ENCODE measurements at regions not wholly inside any gene's neighbourhood (a gene's known extent, or its start where the extent isn't known, plus 50 kb on each side); places are given as distances from the start of the nearest gene placed in this dataset.
"Not testable (repeated sequence)": the region's sequence is repeated elsewhere in the genome, so short reads cannot be mapped to it uniquely, and the experiment has no call there.

DNA sequence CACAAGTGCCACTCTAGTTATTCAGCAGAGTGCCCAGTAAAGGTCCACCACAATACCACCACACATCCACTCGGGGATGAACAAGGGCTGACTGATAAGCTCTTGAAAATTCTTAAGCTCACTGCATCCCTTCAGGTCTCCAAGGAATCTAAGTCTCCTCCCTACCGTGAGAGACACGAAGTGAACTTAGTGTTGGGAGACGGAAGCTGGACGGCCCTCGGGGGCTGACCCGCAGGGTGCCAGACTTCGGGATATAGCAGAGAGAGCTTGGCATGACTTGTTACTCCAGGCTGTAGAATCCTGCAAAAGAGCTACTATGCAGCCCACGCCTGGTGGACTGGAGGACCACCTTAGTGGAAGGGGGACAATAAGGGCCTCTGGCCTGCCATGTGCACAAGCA lies 75.1 kb downstream of the LYZL1 start:
- not testable (repeated sequence) for DNase-seq (ENCODE audit: low spot score)

DNA sequence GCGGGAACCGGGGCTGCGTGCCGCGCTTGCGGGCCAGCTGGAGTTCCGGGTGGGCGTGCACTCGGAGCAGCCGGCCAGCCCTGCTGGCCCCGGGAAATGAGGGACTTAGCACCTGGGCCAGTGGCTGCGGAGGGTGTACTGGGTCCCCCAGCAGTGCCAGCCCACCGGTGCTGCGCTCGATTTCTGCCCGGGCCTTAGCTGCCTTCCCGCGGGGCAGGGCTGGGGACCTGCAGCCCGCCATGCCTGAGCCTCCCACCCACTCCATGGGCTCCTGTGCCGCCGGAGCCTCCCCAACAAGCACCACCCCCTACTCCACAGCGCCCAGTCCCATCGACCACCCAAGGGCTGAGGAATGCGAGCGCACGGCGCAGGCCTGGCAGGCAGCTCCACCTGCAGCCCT lies 77.3 kb downstream of the LYZL1 start:
- DNase-seq (ENCODE audit: low spot score): not testable (repeated sequence)

DNA sequence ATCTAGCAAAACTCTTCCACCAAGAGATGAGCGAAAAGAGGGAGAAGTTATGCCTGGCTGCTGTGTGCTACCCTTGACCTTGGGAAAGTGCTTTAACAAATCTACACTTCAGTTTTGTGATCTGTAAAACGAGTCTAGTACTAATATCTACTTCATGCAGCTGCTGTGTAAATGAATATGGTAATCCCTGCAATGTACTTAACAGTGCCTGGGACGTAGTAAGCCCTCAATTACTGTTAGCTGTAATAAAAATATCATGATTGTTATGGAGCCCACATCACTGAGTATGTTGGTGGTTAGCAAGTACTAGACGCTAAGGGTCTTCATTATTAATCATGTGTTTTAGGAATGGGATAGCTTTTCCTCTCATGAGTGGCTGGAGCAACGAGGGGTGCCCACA lies 80.5 kb downstream of the LYZL1 start:
- DNase-seq (ENCODE audit: low spot score): no peak

DNA sequence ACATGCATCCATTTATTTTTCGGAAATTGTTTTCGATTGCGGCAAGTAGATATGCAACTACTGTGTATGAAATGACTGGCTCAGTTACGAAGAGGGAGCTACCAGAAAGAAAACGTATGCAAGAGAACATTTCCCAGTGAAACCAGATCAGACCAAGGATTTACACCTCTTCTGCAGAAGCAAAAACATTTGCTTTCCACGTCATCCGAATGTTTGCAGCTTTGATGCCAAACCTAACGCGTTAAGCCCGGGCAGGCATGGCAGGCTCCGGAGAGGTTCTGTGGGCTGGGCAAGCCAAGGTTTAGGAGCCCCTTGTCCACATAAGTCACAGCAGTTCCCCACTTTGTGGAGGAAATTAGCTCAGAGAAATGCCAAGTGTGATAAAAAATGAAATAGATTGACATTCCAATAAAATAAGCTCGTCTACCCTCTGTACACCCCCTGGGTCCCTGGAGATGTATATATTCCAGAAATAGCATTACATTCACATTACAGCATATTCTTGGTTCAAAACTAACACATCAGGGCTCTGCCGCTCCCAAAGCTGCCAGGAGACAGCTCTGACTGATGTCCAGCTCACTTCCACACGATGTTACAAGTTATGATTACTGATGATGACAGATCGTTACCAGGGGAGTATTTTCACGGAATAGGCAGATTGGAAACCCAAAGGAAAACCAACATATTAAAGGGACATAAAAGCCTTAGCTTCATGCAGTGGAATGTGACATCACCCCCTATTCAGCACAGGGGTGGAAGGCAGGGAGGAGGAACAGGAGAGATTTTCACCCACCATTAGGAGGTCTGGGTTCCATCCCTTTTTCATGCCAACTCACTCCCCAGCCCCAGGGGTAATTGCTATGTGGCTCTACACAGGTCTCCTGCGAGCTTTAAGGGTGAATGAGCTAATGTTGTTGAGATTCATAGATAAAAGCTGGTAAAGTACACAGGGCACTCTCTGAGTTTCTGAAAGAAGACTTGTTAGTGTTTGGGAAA lies 81.5 kb downstream of the LYZL1 start:
- DNase-seq (ENCODE audit: low spot score): no peak

DNA sequence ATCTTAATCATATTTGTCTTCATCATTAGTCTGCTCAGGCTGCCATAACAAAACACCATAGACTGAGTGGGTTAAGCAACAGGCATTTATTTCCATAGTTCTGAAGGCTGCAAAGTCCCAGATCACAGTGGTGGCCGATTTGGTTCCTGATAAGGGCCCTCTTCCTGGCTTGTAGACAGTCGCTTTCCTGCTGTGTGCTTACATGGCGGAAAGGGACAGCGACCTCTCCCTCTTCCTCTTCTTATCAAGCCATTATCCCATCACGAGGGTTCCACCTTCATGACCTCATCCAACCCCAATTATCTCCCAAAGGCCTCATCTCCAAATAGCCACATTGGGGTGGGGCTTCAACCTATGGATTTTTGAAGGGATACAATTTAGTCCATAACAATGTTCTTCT lies 84.0 kb downstream of the LYZL1 start:
- DNase-seq (ENCODE audit: low spot score): no peak

DNA sequence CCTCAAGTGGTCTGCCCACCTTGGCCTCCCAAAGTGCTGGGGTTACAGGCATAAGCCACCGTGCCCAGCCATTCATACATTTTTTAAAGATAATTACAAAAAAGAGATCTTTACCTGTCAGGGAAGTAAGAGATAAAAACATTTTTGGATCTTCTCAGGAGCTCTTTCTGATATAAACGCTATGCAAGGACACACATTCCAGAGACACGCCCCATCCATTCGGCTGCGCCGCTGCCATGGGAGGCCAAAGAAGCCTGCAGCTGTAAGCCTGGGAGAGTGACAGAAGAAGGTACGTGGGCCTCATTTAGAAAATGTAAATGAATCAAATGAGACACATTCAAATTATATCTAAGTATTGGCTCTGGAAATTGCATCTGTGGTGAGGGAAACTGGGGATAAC lies 85.3 kb downstream of the LYZL1 start:
- DNase-seq (ENCODE audit: low spot score): no peak

DNA sequence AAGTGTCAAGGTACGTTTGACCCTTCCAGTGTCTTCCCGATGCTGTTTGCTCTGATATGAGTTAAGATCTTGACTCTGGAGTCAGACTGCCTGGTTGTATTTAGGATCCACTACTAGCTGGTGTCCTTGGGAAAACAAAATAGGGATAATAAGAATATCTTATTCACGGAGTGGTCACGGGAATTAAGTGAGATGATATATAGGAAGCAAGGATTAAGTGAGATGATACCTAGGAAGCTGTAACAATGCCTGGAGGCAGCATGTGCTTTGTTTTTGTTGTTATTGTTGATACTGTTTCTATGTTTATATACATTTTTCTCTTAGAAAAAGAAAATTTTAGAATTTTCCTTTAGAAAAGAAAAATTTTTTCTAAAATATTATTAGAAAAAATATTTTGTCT lies 87.0 kb downstream of the LYZL1 start:
- no peak for DNase-seq (ENCODE audit: low spot score)

DNA sequence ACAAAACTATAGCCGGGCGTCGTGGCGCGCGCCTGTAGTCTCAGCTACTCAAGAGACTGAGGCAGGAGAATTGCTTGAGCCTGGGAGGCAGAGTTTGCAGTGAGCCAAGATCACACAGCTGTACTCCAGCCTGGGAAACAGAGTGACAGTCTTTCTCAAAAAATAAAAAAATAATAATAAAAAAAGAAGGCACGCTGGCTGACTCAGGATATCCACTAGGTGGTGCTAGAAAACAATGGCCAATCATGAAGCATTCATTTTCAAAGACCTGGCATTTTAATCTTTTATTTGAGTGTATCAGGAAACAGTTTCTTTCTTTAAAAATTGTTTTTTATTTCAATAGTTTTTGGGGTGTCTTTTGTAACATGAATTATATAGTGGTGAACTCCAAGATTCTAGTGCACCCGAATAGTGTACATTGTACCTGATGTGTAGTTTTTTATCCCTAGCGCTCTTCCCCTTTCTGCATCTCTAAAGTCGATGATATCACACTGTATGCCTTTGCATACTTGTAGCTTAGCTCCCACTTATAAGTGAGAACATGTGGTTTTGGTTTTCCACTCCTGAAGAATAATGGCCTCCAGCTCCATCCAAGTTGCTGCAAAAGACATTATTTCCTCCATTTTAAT lies 88.6 kb downstream of the LYZL1 start:
- peak; percentile 61 for DNase-seq (ENCODE audit: low spot score)

DNA sequence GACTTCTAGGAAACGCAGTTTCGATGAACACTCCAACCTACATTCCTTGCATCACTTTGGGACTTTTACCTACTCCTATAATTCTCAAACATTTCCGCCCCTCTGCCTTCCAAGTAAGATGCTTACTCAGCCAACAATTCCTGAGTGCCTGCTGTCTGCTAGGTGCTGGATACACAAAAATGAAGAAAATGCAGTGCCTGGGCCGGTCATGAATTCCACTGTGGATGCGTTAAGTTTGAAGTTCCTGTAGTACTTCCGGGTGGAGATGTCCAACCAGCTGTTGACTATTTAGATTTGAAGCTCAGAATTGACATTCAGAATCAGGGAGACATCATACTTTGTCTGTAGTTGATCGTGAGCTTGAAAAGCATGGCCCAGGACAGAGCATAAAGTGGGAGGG lies 89.2 kb downstream of the LYZL1 start:
- DNase-seq (ENCODE audit: low spot score): no peak

DNA sequence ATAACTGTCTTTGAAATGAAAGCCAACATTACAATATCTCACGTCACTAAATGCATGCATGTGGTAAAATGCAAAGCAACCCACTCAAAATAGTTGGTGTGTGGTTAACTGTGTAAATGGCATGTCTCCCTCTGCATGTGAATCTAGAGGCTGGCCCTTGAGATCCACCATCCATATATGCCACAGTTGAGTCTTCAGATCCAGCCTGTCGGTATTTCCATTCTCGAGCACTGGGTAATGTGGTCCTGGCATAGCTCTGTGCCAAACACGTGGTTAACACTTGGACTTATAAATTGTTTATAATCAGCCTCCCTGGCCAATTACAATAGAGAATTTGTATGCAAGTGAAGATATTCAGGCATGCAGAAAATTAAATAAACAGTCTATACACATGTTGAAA lies 90.3 kb downstream of the LYZL1 start:
- DNase-seq (ENCODE audit: low spot score): no peak

DNA sequence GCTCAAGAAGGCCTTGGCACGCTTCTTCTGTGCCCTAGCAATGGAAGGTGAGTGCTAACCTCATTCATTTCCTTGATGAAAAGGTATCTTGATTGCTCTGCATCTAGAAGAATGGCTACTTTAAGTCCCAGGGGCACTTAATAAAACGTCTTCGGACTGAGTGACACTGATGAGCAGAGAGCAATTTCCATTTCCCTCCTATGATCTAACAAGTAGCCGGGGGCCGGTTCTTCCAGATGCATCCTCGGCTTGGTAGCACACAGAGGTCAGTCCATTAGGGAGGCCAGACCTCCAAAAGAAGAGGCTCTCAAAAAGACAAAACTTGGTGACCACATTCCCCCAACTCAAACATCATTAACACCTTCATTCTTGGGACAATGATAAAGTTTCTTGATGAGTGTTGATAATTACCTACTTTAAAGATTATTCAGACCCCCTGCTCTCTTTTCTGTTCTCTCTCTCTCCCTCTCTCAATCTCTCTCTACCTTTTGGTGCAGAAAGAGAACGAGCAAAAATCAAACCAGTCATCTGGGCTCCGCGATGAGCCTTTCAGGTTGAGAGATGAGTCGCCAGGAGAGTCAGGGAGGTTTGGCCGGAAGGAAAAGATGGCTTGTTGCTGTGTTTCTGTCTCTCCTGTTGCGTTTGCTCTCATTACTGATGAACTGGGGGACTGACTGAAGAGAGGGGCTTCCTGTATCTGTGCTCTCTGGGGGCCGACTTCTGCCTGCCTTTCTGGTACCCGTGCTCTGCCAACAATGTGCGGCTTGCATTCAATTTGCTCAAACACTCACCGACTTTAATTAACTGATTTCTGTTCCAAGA lies 91.1 kb downstream of the LYZL1 start:
- DNase-seq (ENCODE audit: low spot score): not testable (repeated sequence)

DNA sequence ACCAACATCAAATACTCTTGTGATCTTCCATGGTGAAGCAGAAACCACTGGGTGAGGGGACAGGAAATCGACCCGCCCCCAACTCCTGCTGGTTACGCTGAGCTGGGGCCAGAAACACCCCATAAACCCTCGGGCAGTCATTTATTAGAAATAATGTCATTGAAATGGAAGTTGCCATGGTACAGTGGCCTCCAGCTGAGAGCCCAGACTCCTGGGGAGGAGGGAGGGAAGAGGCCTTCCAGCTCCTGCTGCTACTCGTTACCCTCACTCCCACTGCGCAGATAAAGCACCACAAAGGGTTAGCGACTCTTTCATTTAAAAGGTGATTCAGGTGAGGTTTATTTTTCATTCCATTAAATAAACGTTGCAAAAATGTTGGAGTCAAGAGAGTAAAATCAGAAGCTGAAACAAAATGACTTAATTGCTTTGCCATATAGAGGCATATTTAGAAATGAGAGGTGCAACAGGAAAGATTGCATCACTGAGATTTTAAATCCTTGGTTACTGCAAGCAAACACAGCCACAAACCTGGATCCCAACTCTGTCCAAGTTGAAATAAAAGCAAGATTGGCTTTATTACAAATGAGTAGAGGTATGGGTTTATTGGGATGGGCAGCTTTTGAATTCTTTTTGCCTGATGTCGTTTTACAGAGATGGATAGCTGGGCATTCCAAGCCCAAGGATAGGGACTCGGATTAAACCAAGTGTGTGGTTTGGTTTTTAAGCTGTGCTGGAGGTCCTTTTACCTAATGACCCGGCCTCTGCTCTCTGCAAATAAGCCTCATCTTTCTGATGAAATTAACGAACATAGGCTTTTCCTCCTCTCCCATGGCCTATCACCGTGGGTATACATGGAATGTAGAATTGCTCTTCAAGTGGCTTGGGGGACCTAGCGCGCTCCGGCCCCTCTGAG lies 92.0 kb downstream of the LYZL1 start:
- DNase-seq (ENCODE audit: low spot score): not testable (repeated sequence)

DNA sequence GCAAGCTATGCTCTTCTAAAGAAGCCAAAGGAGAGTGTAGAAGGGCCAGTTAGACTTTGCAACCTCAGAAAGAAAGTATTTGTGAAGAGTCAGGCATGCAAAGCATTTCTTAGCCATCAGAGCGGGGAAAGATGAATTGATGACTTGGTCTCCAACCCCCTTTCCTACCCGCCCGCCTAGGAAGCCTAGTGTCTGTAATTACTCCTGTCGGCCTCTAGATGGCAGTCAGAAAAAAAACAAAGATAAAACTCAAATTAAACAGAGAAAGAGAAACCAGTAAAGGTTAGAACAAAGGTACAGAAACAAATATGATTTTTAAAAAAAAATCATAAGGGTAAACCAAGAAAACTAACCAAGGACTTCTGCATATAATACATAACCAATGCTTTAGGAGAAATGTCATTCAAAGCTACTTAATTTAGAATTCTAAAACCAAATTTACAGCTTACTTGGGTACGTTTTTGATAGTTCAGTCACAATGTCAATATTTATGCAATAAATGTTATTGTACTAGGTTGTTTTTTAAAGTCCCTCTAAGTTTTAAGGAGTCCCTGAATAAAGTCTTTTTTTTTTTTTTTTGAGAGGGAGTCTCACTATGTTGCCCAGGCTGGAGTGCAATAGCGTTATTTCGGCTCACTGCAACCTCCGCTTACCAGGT lies 97.6 kb downstream of the LYZL1 start:
- peak; percentile 33 for DNase-seq (ENCODE audit: low spot score)

DNA sequence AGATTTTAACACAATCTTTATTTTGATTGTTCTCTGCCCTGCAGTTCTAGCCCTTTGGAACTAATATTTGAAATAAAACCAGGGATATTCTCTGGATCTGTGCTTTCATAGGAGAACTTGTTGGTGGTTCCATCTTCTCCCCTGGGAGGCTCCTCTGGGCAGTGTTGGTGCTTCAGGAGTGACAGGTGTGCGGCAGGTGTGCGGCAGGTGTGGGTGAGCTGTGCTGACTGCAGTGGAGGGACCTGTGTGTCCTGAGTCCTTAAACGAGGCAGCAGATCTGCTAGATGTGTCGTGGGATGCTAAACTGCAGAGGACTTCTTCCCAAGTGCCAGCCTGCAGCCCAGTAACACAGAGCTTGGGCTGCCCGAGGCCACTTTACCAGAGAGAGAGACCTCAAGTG lies 98.4 kb downstream of the LYZL1 start:
- DNase-seq (ENCODE audit: low spot score): no peak

DNA sequence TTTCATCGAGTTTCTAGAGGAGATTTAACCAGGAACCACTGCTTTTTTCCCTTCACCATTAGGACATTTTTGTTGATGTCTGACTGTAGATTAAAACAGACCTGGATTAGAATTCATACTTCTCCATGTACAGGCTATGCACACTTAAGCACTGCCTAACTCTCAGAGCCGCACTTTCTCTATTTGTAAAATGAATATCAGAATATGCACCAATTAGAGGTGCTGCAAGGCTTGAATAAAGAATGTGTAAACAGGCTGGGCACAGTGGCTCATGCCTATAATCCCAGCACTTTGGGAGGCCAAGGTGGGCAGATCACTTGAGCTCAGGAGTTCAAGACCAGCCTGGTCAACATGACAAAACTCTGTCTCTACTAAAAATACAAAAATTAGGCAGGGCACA lies 99.2 kb downstream of the LYZL1 start:
- DNase-seq (ENCODE audit: low spot score): not testable (repeated sequence)

DNA sequence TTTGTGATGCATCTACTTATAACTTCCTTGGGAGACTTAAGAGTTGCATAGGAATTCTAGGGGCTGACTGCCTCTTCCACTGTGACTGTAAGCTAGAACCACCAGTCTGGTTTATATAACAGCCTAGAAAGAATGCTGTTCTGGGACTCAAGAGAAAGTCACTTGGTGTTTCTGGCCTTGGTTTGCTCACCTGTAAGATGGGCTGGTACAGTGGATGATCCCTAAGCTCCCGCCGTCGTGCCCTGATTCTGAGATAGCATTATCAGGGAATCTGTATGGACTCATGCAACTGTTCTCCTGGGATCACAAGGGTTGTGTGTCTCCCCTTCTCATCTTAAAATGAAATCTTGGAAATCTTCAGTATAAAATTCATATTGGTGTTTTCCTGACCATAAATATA lies 100.6 kb downstream of the LYZL1 start:
- DNase-seq (ENCODE audit: low spot score): no peak

DNA sequence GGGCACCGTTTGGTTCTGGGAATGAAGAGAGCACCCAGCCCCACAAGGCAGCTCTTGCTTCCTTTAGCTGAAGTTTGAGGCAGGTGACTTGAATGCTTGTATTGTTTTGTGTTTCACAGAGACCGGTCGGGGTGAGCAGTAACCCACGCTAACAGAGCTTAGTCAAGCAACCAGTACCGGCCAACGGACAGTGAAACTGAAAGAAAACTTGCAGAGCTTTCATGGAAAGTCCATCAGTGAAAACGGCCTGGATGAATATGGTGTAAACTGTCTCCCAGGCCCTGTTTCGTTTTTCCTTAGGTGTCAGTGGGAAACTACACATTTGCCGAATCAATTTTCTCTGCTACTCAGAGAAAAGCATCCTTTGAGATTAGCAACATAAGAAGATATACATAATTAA lies 101.1 kb downstream of the LYZL1 start:
- DNase-seq (ENCODE audit: low spot score): no peak

DNA sequence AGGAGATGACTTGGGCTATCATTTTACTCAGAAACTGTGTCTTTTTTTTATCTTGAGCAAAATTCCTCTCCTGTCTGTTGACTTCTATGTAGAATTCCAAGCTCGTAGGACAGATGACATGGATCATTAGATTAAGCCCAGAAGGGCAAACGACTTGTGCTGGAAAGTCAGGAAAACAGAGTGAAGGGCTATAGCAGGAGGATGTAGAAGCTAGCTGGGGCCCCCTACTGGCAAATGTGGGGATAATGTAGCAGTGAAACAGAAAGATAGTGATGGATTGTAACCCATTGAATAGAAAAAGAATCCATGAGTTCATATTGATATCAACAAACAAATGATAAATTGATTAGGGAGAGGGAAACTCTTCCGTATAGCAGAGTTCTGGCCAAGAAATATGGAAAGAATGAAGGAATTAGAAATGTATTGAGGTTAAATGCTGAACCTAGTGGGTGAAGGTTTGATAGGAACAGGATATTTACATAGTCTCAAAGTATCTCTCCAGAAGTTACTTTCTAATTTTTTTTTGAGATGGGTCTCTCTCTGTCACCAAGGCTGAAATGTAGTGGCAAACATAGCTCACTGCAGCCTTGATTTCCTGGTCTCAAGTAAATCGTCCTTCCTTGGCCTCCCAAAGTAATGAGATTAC lies 103.6 kb downstream of the LYZL1 start:
- DNase-seq (ENCODE audit: low spot score): peak; percentile 51

DNA sequence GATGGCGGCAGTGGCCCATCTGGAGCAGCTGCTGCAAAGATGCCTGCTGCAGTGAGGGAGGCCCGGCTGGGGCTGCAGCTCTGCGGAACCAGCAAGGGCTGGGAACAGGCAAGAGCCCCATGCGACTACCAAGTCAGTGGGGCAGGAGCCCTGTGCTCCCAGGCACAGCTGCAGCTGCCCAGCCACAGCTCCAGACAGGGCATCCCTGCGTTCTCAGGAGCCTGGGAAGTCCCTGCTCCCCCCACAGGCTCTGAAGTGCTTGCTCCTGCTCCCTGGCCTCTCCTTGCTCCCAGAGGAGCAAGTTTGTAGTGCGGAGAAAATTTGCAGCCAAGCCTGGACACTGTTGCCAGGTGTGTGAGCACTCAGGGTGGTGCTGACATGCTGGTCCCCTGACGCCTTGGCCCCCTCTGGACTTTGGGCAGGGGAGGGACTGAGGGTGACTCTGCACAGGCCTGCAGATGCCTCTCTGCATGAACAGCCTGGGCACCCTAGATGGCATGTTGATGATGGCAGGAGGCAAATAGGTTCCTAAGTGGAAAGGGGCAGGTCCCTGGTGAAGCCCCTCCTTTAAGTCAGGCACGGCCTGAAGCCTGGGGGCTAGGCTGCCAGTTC lies 105.6 kb downstream of the LYZL1 start:
- DNase-seq (ENCODE audit: low spot score): no peak

DNA sequence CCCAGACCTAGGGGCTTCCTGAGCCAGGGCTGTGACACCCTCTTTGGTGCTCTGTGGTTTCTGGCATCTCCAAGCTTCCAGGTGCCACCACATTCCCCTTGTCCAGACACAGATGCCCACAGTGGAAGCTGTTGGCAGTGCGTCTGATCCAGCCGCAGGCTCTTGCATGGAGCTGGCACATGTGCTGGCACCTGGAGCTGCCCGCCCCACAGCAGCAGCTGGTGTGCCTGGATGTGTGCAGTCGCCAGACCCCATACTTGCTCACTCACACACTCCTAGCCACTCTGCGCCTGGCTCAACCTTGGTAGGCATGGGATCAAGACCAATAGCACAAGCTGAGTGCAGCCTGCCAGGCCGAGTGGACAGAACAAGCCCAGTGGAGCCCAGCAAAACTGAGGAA lies 106.5 kb downstream of the LYZL1 start:
- no peak for DNase-seq (ENCODE audit: low spot score)
